GM23338 (cell line): ENCODE measurements at regions not wholly inside any gene's neighbourhood (a gene's known extent, or its start where the extent isn't known, plus 50 kb on each side); places are given as distances from the start of the nearest gene placed in this dataset.

Experiments
- ATAC-seq: fragments of 200-7000 bp; cut with Tn5 transposase; 3 replicates; pipeline ENCODE4 v1.9.1; 2020
- DNase-seq: peaks from one replicate; pipeline ENCODE4 v3.0.0-alpha.2; 2015; ENCODE audit warnings: low spot score
- H2AFZ ChIP-seq: fragments of 200-600 bp; sonication (generic); 2 replicates; pipeline ENCODE4 v1.8.0; 2016; ENCODE audit warnings: antibody characterized with exemption, mild to moderate bottlenecking, moderate library complexity
- H3F3A ChIP-seq: fragments of 200-600 bp; sonication (generic); replicated peaks from 2 replicates; pipeline ENCODE4 v1.8.0; 2017; ENCODE audit warnings: antibody characterized with exemption, mixed run types, low read depth
- H3K27ac ChIP-seq: fragments of 200-600 bp; sonication (generic); 2 replicates; pipeline ENCODE4 v1.6.1; 2016; ENCODE audit warnings: low read depth
- H3K27me3 ChIP-seq: fragments of 200-600 bp; sonication (generic); 2 replicates; pipeline ENCODE4 v1.8.0; 2016; ENCODE audit warnings: mild to moderate bottlenecking, mixed run types, moderate library complexity; ENCODE audit not compliant: insufficient read depth
- H3K36me3 ChIP-seq: fragments of 200-600 bp; sonication (generic); 2 replicates; pipeline ENCODE4 v1.8.0; 2016; ENCODE audit warnings: mild to moderate bottlenecking; ENCODE audit not compliant: insufficient read depth
- H3K4me1 ChIP-seq: fragments of 200-600 bp; sonication (generic); 2 replicates; pipeline ENCODE4 v1.8.0; 2016; ENCODE audit warnings: mild to moderate bottlenecking, moderate library complexity; ENCODE audit not compliant: insufficient read depth
- H3K4me2 ChIP-seq: fragments of 200-600 bp; sonication (generic); 2 replicates; pipeline ENCODE4 v1.7.1; 2017; ENCODE audit warnings: mixed run types
- H3K4me3 ChIP-seq: fragments of 200-600 bp; sonication (generic); 2 replicates; pipeline ENCODE4 v1.6.1; 2016; ENCODE audit warnings: mixed run types
- H3K79me2 ChIP-seq: fragments of 200-600 bp; sonication (generic); replicated peaks from 2 replicates; pipeline ENCODE4 v1.8.0; 2017; ENCODE audit warnings: mild to moderate bottlenecking; ENCODE audit not compliant: insufficient read depth
- H3K9me2 ChIP-seq: fragments of 200-600 bp; sonication (generic); 2 replicates; pipeline ENCODE4 v1.8.0; 2017; ENCODE audit not compliant: insufficient read depth
- H4K20me1 ChIP-seq: fragments of 200-600 bp; sonication (generic); replicated peaks from 2 replicates; pipeline ENCODE4 v1.8.0; 2017; ENCODE audit warnings: mild to moderate bottlenecking; ENCODE audit not compliant: insufficient read depth
- H3K27ac Mint-ChIP-seq: 2 replicates; pipeline ENCODE4 v1.8.0; 2020; ENCODE audit warnings: inconsistent platforms, mild to moderate bottlenecking, moderate library complexity, mixed read lengths
- H3K27me3 Mint-ChIP-seq: 3 replicates; pipeline ENCODE4 v1.8.0; 2022; ENCODE audit warnings: low read depth, mild to moderate bottlenecking, moderate library complexity, mixed read lengths, inconsistent platforms; ENCODE audit not compliant: insufficient read depth, poor library complexity
- H3K36me3 Mint-ChIP-seq: 3 replicates; pipeline ENCODE4 v1.8.0; 2021; ENCODE audit warnings: low read depth, mild to moderate bottlenecking, inconsistent platforms, moderate library complexity, mixed read lengths
- H3K4me1 Mint-ChIP-seq: 3 replicates; pipeline ENCODE4 v1.8.0; 2020; ENCODE audit warnings: mild to moderate bottlenecking, inconsistent platforms, mixed read lengths
- H3K4me3 Mint-ChIP-seq: 3 replicates; pipeline ENCODE4 v1.8.0; 2021; ENCODE audit warnings: moderate library complexity, mild to moderate bottlenecking, inconsistent platforms, mixed read lengths
- H3K9me3 Mint-ChIP-seq: 3 replicates; pipeline ENCODE4 v1.8.0; 2020; ENCODE audit warnings: moderate library complexity, mild to moderate bottlenecking, inconsistent platforms, mixed read lengths
- CREB1 ChIP-seq: fragments of 250-450 bp; sonication (Bioruptor Pico); IDR thresholded peaks from 2 replicates; pipeline ENCODE4 v1.5.0; 2020; ENCODE audit warnings: low read depth, mild to moderate bottlenecking, moderate library complexity
- ETS1 ChIP-seq: IDR thresholded peaks from 2 replicates; pipeline ENCODE4 v1.6.1; 2016; ENCODE audit warnings: antibody characterized with exemption
- EZH2 ChIP-seq: fragments of 200-600 bp; sonication (generic); IDR thresholded peaks from one replicate; pipeline ENCODE4 v1.8.0; 2017; ENCODE audit warnings: antibody characterized with exemption, mild to moderate bottlenecking, low read depth; ENCODE audit not compliant: unreplicated experiment
- EZH2phosphoT487 ChIP-seq: fragments of 200-600 bp; sonication (generic); IDR thresholded peaks from one replicate; pipeline ENCODE4 v1.8.1; 2018; ENCODE audit warnings: antibody characterized with exemption; ENCODE audit not compliant: unreplicated experiment
- JUNB ChIP-seq: IDR thresholded peaks from one replicate; pipeline ENCODE4 v1.6.1; 2016; ENCODE audit warnings: antibody characterized with exemption; ENCODE audit not compliant: unreplicated experiment
- NANOG ChIP-seq: IDR thresholded peaks from 2 replicates; pipeline ENCODE4 v1.6.1; 2016; ENCODE audit warnings: antibody characterized with exemption, borderline replicate concordance
- POLR2AphosphoS5 ChIP-seq: IDR thresholded peaks from 2 replicates; pipeline ENCODE4 v1.6.1; 2016; ENCODE audit warnings: antibody characterized with exemption, low read depth
- REST ChIP-seq: IDR thresholded peaks from one replicate; pipeline ENCODE4 v1.6.1; 2018; ENCODE audit warnings: antibody characterized with exemption; ENCODE audit not compliant: unreplicated experiment
- STAT1 ChIP-seq: IDR thresholded peaks from one replicate; pipeline ENCODE4 v1.6.1; 2016; ENCODE audit warnings: antibody characterized with exemption; ENCODE audit not compliant: unreplicated experiment
- ZNF114 ChIP-seq: fragments of 250-450 bp; sonication (Bioruptor Pico); IDR thresholded peaks from 2 replicates; pipeline ENCODE4 v1.5.0; 2020; ENCODE audit warnings: mild to moderate bottlenecking, moderate library complexity
- ZNF331 ChIP-seq: fragments of 250-450 bp; sonication (Bioruptor Pico); IDR thresholded peaks from 2 replicates; pipeline ENCODE4 v1.5.0; 2020; ENCODE audit warnings: low read depth, mild to moderate bottlenecking, moderate library complexity
- ZNF462 ChIP-seq: fragments of 250-450 bp; sonication (Bioruptor Pico); IDR thresholded peaks from 2 replicates; pipeline ENCODE4 v1.5.0; 2020; ENCODE audit warnings: mild to moderate bottlenecking, moderate library complexity
- TF ChIP-seq, protein P1 (sequence below), 2 experiments: fragments of 200-600 bp in 1 of 2; sonication (generic) in 1 of 2; conservative IDR thresholded peaks; 2 replicates each; pipeline versions ENCODE4 v1.5.1 to v1.6.1; 2016 to 2017; ENCODE audit warnings: antibody characterized with exemption in 2 of 2, low read depth in 2 of 2, mild to moderate bottlenecking in 2 of 2, moderate library complexity in 1 of 2

GRCh38 chr9:94173632-94174031 is 85.5 kb upstream of the ZNF169 start:
- Histone ChIP-seq H4K20me1 (peaks cover 94% of the 10 kb centered on the region), H3K4me1 (peaks cover 22% of the 10 kb centered on the region), H3F3A (no peaks in the 10 kb centered on the region; the same call in 1 of the 2 replicates), H3K4me2 (no peak overlapping the region), H3K9me2 (no peaks in the 10 kb centered on the region), H2AFZ (no peak overlapping the region), H3K4me3 (no peak overlapping the region), H3K27ac (no peak overlapping the region), H3K79me2 (peaks cover 100% of the 10 kb centered on the region), H3K27me3 (no peaks in the 10 kb centered on the region), H3K36me3 (peaks cover 23% of the 10 kb centered on the region)
- Mint-ChIP-seq H3K4me3 (no peak overlapping the region), H3K27me3 (peaks cover 2% of the 10 kb centered on the region), H3K9me3 (no peaks in the 10 kb centered on the region), H3K36me3 (peaks cover 60% of the 10 kb centered on the region), H3K4me1 (peaks cover 49% of the 10 kb centered on the region), H3K27ac (peak overlapping the region; percentile 35; the same call in 1 of the 2 replicates)
- DNase-seq (no peak), ATAC-seq (no peak)
- no peak for TF ChIP-seq REST
- TF ChIP-seq ZNF114 (CRISPR knock-in tag), result no peak
- TF ChIP-seq POLR2AphosphoS5, result no peak
- TF ChIP-seq EZH2phosphoT487, result no peak
- TF ChIP-seq, protein P1, sequence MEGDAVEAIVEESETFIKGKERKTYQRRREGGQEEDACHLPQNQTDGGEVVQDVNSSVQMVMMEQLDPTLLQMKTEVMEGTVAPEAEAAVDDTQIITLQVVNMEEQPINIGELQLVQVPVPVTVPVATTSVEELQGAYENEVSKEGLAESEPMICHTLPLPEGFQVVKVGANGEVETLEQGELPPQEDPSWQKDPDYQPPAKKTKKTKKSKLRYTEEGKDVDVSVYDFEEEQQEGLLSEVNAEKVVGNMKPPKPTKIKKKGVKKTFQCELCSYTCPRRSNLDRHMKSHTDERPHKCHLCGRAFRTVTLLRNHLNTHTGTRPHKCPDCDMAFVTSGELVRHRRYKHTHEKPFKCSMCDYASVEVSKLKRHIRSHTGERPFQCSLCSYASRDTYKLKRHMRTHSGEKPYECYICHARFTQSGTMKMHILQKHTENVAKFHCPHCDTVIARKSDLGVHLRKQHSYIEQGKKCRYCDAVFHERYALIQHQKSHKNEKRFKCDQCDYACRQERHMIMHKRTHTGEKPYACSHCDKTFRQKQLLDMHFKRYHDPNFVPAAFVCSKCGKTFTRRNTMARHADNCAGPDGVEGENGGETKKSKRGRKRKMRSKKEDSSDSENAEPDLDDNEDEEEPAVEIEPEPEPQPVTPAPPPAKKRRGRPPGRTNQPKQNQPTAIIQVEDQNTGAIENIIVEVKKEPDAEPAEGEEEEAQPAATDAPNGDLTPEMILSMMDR (conservative IDR thresholded peaks at IDR 0.05; ENCODE audit: low read depth in 2 of 2), result no peak
- TF ChIP-seq CREB1 (CRISPR knock-in tag), result no peak
- no peak for TF ChIP-seq JUNB
- no peak for TF ChIP-seq NANOG
- TF ChIP-seq ZNF331 (CRISPR knock-in tag), result no peak
- no peak for TF ChIP-seq STAT1
- TF ChIP-seq ZNF462, result no peak
- no peak for TF ChIP-seq EZH2
- no peak for TF ChIP-seq ETS1
